PC-9 (cell line): ENCODE measurements at regions not wholly inside any gene's neighbourhood (a gene's known extent, or its start where the extent isn't known, plus 50 kb on each side); places are given as distances from the start of the nearest gene placed in this dataset.

Source experiments
- BruUV-seq: library from RNA; stranded (reverse); fragments of 400-500 nt; replicated peaks from 2 replicates; lab custom pipeline; 2021; lab: Mats Ljungman, UMichigan
- CTCF ChIA-PET: fragments of 300-600 bp; sonication (Branson Sonifier 250); formaldehyde crosslinking; loops from one replicate; lab custom pipeline; 2022; ENCODE audit warnings: antibody characterized with exemption; lab: Charles Lee
- POLR2A ChIA-PET: fragments of 300-600 bp; sonication (Branson Sonifier 250); formaldehyde crosslinking; loops from one replicate; lab custom pipeline; 2022; ENCODE audit warnings: antibody characterized with exemption; ENCODE audit not compliant: unreplicated experiment; lab: Charles Lee
- DNase-seq, 2 experiments: peaks; one replicate each; pipeline versions ENCODE4 v3.0.0 to v3.0.0-alpha.2; 2015 to 2022; ENCODE audit warnings: mixed read lengths in 1 of 2
- H2AFZ ChIP-seq: fragments of 200-600 bp; sonication (generic); 2 replicates; pipeline ENCODE4 v1.8.1; 2017; ENCODE audit warnings: antibody characterized with exemption
- H3F3A ChIP-seq: fragments of 200-600 bp; sonication (generic); 2 replicates; pipeline ENCODE4 v1.8.1; 2017; ENCODE audit warnings: antibody characterized with exemption, mild to moderate bottlenecking, low read depth; ENCODE audit not compliant: insufficient read depth
- H3K27ac ChIP-seq: fragments of 200-600 bp; sonication (generic); 2 replicates; pipeline ENCODE4 v1.6.1; 2016; ENCODE audit warnings: mixed run types
- H3K27me3 ChIP-seq: fragments of 200-600 bp; sonication (generic); 2 replicates; pipeline ENCODE4 v1.6.1; 2016; ENCODE audit warnings: low read depth, mixed run types; ENCODE audit not compliant: insufficient read depth
- H3K36me3 ChIP-seq: fragments of 200-600 bp; sonication (generic); 2 replicates; pipeline ENCODE4 v1.6.1; 2016; ENCODE audit warnings: low read depth, mixed run types
- H3K4me1 ChIP-seq: fragments of 200-600 bp; sonication (generic); replicated peaks from 2 replicates; pipeline ENCODE4 v1.6.1; 2016; ENCODE audit warnings: mixed run types; ENCODE audit not compliant: insufficient read depth
- H3K4me2 ChIP-seq: fragments of 200-600 bp; sonication (generic); 2 replicates; pipeline ENCODE4 v1.6.1; 2017; ENCODE audit warnings: mixed run types
- H3K4me3 ChIP-seq: fragments of 200-600 bp; sonication (generic); 2 replicates; pipeline ENCODE4 v1.6.1; 2016; ENCODE audit warnings: mixed run types
- H3K79me2 ChIP-seq: fragments of 200-600 bp; sonication (generic); 2 replicates; pipeline ENCODE4 v1.6.1; 2017; ENCODE audit warnings: low read depth, mixed run types
- H3K9me2 ChIP-seq: fragments of 200-600 bp; sonication (generic); 2 replicates; pipeline ENCODE4 v1.8.1; 2017; ENCODE audit warnings: mild to moderate bottlenecking; ENCODE audit not compliant: insufficient read depth
- H3K9me3 ChIP-seq: fragments of 200-600 bp; sonication (generic); 2 replicates; pipeline ENCODE4 v1.8.1; 2016; ENCODE audit warnings: low read depth; ENCODE audit not compliant: insufficient read depth
- H4K20me1 ChIP-seq: fragments of 200-600 bp; sonication (generic); 2 replicates; pipeline ENCODE4 v1.8.1; 2017; ENCODE audit not compliant: insufficient read depth
- CTCF ChIP-seq: fragments of 200-600 bp; sonication (generic); conservative IDR thresholded peaks from 2 replicates; pipeline ENCODE4 v1.6.1; 2017; ENCODE audit warnings: mixed run types, antibody characterized with exemption, mild to moderate bottlenecking, moderate library complexity
- EZH2 ChIP-seq: fragments of 200-600 bp; sonication (generic); IDR thresholded peaks from 2 replicates; pipeline ENCODE4 v1.8.0; 2017; ENCODE audit warnings: antibody characterized with exemption, low read depth
- intact Hi-C: fragments of 100-400 bp; cut with micrococcal nuclease; formaldehyde crosslinking; loops from one replicate; pipeline ENCODE4 v1.10.0; 2022; ENCODE audit not compliant: unreplicated experiment

- H4K20me1 ChIP-seq = no peaks in the 10 kb centered on the region
- BruUV-seq = no TSS peak
- POLR2A ChIA-PET = no interaction called here
- H3K4me2 ChIP-seq = no peak overlapping the region
- no peaks in the 10 kb centered on the region for H3K79me2 ChIP-seq
- H3K4me1 ChIP-seq = no peaks in the 10 kb centered on the region
- no peak overlapping the region for H3K4me3 ChIP-seq
- peaks cover 5% of the 10 kb centered on the region for H3K9me2 ChIP-seq
- DNase-seq = no peak
- H3K27ac ChIP-seq = no peak overlapping the region
- TF ChIP-seq EZH2 = no peak
- TF ChIP-seq CTCF = no peak
- H3K36me3 ChIP-seq = no peaks in the 10 kb centered on the region
- intact Hi-C loops = no loop called here
- peaks cover 3% of the 10 kb centered on the region; the same call in 1 of the 2 replicates for H3K9me3 ChIP-seq
- no peaks in the 10 kb centered on the region for H3K27me3 ChIP-seq
- no peak overlapping the region for H2AFZ ChIP-seq
- CTCF ChIA-PET = no interaction called here
- no peaks in the 10 kb centered on the region for H3F3A ChIP-seq
Measured at GRCh38 chr7:109879287-109879828, 1211.6 kb upstream of the LRRN3 start.

GRCh38 chr7:109890622-109891021, 1200.3 kb upstream of the LRRN3 start:
- no peak for TF ChIP-seq EZH2
- no peak for TF ChIP-seq CTCF
- H4K20me1 ChIP-seq = no peaks in the 10 kb centered on the region
- H3K27me3 ChIP-seq = no peaks in the 10 kb centered on the region
- POLR2A ChIA-PET = no interaction called here
- no peaks in the 10 kb centered on the region for H3K36me3 ChIP-seq
- no peaks in the 10 kb centered on the region for H3K4me1 ChIP-seq
- H3K9me3 ChIP-seq = no peaks in the 10 kb centered on the region
- H3K9me2 ChIP-seq = no peaks in the 10 kb centered on the region
- no peak overlapping the region for H3K27ac ChIP-seq
- intact Hi-C loops = no loop called here
- H3F3A ChIP-seq = no peaks in the 10 kb centered on the region
- H2AFZ ChIP-seq = no peak overlapping the region
- H3K4me2 ChIP-seq = no peak overlapping the region
- H3K79me2 ChIP-seq = no peaks in the 10 kb centered on the region
- CTCF ChIA-PET = no interaction called here
- DNase-seq = no peak
- no TSS peak for BruUV-seq
- H3K4me3 ChIP-seq = no peak overlapping the region

DNA sequence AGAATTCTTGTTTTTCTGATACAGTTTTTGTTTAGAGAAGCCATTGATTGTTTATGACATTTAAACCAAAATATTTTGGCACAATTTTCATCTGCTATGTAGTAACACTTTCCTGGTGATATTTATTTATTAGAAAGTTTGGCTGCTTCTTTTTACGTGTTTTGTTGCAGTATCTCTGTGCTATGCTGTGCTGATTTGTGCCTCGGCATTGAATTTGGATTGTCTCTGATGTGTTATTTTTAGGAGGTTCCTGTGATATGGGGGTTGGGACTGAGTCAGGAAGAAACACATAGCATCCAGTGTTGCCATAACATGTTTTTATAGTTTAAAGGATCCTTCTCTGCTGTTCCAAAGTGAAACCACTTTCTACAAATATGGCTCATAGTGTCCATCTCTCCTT, 1197.7 kb upstream of the LRRN3 start:
- no peak for DNase-seq
- H3K9me3 ChIP-seq = no peaks in the 10 kb centered on the region
- no peak overlapping the region for H3K27ac ChIP-seq
- H3K9me2 ChIP-seq = no peaks in the 10 kb centered on the region
- no peak for TF ChIP-seq CTCF
- no peak for TF ChIP-seq EZH2
- H3K79me2 ChIP-seq = no peaks in the 10 kb centered on the region
- no peaks in the 10 kb centered on the region for H3K36me3 ChIP-seq
- H4K20me1 ChIP-seq = no peaks in the 10 kb centered on the region
- POLR2A ChIA-PET = no interaction called here
- no TSS peak for BruUV-seq
- CTCF ChIA-PET = no interaction called here
- H3F3A ChIP-seq = no peaks in the 10 kb centered on the region
- intact Hi-C loops = no loop called here
- no peak overlapping the region for H3K4me2 ChIP-seq
- H3K27me3 ChIP-seq = no peaks in the 10 kb centered on the region
- H3K4me3 ChIP-seq = no peak overlapping the region
- H3K4me1 ChIP-seq = no peaks in the 10 kb centered on the region
- peak overlapping the region; percentile 48; the same call in 1 of the 2 replicates for H2AFZ ChIP-seq
